ENCODE measurements at regions not wholly inside any gene's neighbourhood (a gene's known extent, or its start where the extent isn't known, plus 50 kb on each side); places are given as distances from the start of the nearest gene placed in this dataset.

DNA sequence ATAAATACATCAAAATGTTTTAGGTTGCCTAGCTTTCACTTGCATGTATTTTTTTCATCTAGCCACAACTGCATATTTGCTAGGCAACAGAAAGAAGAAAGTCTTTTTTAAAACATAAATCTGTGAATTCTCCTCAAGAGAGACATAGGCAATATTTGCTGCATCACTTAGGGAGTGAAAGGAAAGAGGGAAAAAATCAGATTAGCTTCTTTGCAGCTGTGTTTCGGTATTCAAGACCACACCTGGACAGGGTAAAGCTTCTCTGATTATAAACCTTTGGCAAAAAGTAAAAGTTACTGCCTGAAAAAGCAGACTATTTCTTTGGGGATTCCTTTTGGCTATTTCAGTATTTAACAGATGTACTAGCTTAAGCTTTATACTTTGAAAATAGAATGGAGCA lies 280.9 kb upstream of the ZSWIM2 start:
- Mint-ChIP-seq H3K36me3 (no peaks in the 10 kb centered on the region), H3K4me1 (no peaks in the 10 kb centered on the region), H3K27me3 (ENCODE audit: insufficient read depth, low read depth) (peaks cover 2% of the 10 kb centered on the region), H3K4me3 (no peak overlapping the region), H3K9me3 (no peaks in the 10 kb centered on the region), H3K27ac (no peak overlapping the region)
- Histone ChIP-seq H3K9ac (no peak overlapping the region), H3F3A (ENCODE audit: low read depth) (no peaks in the 10 kb centered on the region), H3K27ac (no peak overlapping the region), H3K4me1 (no peaks in the 10 kb centered on the region), H2AFZ (replicated peaks) (no peak overlapping the region), H3K9me3 (ENCODE audit: low read depth) (no peaks in the 10 kb centered on the region), H3K4me2 (no peak overlapping the region), H3K27me3 (no peaks in the 10 kb centered on the region), H4K20me1 (ENCODE audit: low read depth) (no peaks in the 10 kb centered on the region), H3K4me3 (no peak overlapping the region), H3K79me2 (ENCODE audit: low read depth) (no peaks in the 10 kb centered on the region), H3K36me3 (no peaks in the 10 kb centered on the region)
- no peak for DNase-seq (ENCODE audit: low spot score)
- TF ChIP-seq EZH2 (IDR thresholded peaks at IDR 0.05), result no peak
- no peak for TF ChIP-seq EZH2phosphoT487 (IDR thresholded peaks at IDR 0.05)
- TF ChIP-seq, protein P1, sequence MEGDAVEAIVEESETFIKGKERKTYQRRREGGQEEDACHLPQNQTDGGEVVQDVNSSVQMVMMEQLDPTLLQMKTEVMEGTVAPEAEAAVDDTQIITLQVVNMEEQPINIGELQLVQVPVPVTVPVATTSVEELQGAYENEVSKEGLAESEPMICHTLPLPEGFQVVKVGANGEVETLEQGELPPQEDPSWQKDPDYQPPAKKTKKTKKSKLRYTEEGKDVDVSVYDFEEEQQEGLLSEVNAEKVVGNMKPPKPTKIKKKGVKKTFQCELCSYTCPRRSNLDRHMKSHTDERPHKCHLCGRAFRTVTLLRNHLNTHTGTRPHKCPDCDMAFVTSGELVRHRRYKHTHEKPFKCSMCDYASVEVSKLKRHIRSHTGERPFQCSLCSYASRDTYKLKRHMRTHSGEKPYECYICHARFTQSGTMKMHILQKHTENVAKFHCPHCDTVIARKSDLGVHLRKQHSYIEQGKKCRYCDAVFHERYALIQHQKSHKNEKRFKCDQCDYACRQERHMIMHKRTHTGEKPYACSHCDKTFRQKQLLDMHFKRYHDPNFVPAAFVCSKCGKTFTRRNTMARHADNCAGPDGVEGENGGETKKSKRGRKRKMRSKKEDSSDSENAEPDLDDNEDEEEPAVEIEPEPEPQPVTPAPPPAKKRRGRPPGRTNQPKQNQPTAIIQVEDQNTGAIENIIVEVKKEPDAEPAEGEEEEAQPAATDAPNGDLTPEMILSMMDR (IDR thresholded peaks at IDR 0.05), result no peak

DNA sequence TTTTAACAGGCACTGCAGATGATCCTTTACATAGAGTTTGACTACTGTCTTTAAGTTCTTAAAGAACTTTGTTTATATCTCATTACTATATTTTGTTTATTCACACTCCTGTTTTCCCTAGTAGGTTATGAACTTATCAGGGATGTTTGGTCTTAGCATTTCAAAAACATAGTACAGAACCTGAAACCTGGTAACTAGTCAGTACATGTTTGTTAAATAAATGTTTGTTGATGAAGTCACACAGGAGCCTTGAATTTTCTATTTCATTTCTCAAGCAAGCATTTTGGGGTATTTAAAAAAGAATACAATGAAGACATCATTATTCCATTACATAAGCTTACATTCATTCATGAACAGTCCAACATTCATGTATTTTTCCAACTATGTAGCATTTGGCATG lies 280.3 kb upstream of the ZSWIM2 start:
- H3K4me2 ChIP-seq, result no peak overlapping the region
- Mint-ChIP-seq H3K4me1 (no peaks in the 10 kb centered on the region), H3K27ac (no peak overlapping the region), H3K4me3 (no peak overlapping the region), H3K9me3 (no peaks in the 10 kb centered on the region), H3K36me3 (no peaks in the 10 kb centered on the region), H3K27me3 (ENCODE audit: insufficient read depth, low read depth) (peaks cover 2% of the 10 kb centered on the region)
- H3K27ac ChIP-seq, result no peak overlapping the region
- no peaks in the 10 kb centered on the region for H4K20me1 ChIP-seq (ENCODE audit: low read depth)
- H2AFZ ChIP-seq (replicated peaks), result no peak overlapping the region
- no peaks in the 10 kb centered on the region for H3K4me1 ChIP-seq
- H3K9ac ChIP-seq, result no peak overlapping the region
- H3K4me3 ChIP-seq, result no peak overlapping the region
- no peaks in the 10 kb centered on the region for H3K27me3 ChIP-seq
- no peaks in the 10 kb centered on the region for H3K79me2 ChIP-seq (ENCODE audit: low read depth)
- no peaks in the 10 kb centered on the region for H3K36me3 ChIP-seq
- no peaks in the 10 kb centered on the region for H3K9me3 ChIP-seq (ENCODE audit: low read depth)
- no peaks in the 10 kb centered on the region for H3F3A ChIP-seq (ENCODE audit: low read depth)
- no peak for DNase-seq (ENCODE audit: low spot score)
- TF ChIP-seq, protein P1 (IDR thresholded peaks at IDR 0.05), result no peak
- TF ChIP-seq EZH2 (IDR thresholded peaks at IDR 0.05) (no peak), EZH2phosphoT487 (IDR thresholded peaks at IDR 0.05) (no peak)

DNA sequence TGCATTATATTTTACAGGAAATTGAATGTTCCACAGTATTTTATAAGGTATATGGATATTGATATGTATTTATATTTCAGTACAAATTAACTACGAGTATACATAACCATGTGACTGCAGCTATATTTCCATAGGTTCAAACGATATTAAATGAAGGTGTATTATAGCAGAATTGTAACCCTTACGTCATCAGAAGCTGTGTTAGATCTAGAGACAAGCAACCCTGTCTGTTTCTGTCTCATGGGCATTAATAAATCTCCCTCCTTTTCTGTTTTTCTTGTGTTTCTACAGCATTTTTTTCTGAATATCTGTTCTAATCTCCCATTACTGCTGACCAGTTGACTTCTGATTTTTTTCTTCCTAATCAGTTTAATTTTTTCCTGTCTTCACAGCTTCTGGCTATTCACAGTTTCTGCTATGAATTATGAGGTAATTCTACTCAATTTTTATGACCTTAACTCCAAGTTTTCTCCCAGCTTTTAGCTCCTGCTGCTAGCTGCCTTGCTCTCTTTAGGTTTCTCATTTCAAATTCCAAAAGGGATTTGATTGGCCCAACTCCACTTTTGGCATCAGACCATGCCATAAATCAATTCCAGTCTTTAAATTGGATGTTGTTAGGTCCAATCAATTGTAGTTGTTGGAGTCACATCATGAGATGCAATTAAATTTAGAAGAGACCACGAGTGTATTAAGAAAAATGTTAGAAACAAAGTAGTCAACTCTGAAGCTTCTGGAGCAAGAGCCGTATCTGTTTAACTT lies 277.5 kb upstream of the ZSWIM2 start:
- H3K79me2 ChIP-seq (ENCODE audit: low read depth), result no peaks in the 10 kb centered on the region
- H3K4me3 ChIP-seq, result no peak overlapping the region
- no peak overlapping the region for H3K27ac Mint-ChIP-seq
- no peaks in the 10 kb centered on the region for H3K9me3 Mint-ChIP-seq
- H4K20me1 ChIP-seq (ENCODE audit: low read depth), result no peaks in the 10 kb centered on the region
- DNase-seq (ENCODE audit: low spot score), result no peak
- no peaks in the 10 kb centered on the region for H3K27me3 Mint-ChIP-seq (ENCODE audit: insufficient read depth, low read depth)
- H3F3A ChIP-seq (ENCODE audit: low read depth), result no peaks in the 10 kb centered on the region
- H3K4me1 Mint-ChIP-seq, result no peaks in the 10 kb centered on the region
- no peak overlapping the region for H3K27ac ChIP-seq
- no peaks in the 10 kb centered on the region for H3K36me3 Mint-ChIP-seq
- no peaks in the 10 kb centered on the region for H3K4me1 ChIP-seq
- H3K27me3 ChIP-seq, result no peaks in the 10 kb centered on the region
- peak overlapping the region; percentile 22 for H2AFZ ChIP-seq (replicated peaks)
- TF ChIP-seq EZH2phosphoT487 (IDR thresholded peaks at IDR 0.05) (no peak), EZH2 (IDR thresholded peaks at IDR 0.05) (no peak)
- TF ChIP-seq, protein P1 (IDR thresholded peaks at IDR 0.05), result no peak
- H3K9me3 ChIP-seq (ENCODE audit: low read depth), result no peaks in the 10 kb centered on the region
- no peak overlapping the region for H3K4me3 Mint-ChIP-seq
- no peaks in the 10 kb centered on the region for H3K36me3 ChIP-seq
- no peak overlapping the region for H3K4me2 ChIP-seq
- no peak overlapping the region for H3K9ac ChIP-seq

Data from neural progenitor cell (in vitro differentiated cells).